ENCODE measurements at regions not wholly inside any gene's neighbourhood (a gene's known extent, or its start where the extent isn't known, plus 50 kb on each side); places are given as distances from the start of the nearest gene placed in this dataset.

GRCh38 chr16:85513180-85513579 lies 99.9 kb upstream of the GSE1 start:
- Histone ChIP-seq H3K27me3 (ENCODE audit: control insufficient read depth in 5 of 5, insufficient read depth in 4 of 5, low read length in 5 of 5) (no peaks in the 10 kb centered on the region), H3K27ac (ENCODE audit: low read depth, low read length) (peak overlapping the region; percentile 86), H3K4me1 (ENCODE audit: control insufficient read depth in 5 of 5, insufficient read depth in 5 of 5, low read length in 5 of 5) (peaks cover 8 to 37% (median 28%) of the 10 kb centered on the region in 5 donors), H3K9ac (ENCODE audit: low read length in 5 of 5) (no peak overlapping the region), H3K9me3 (ENCODE audit: control insufficient read depth in 5 of 5, low read length in 5 of 5) (no peaks in the 10 kb centered on the region), H3K4me3 (ENCODE audit: low read depth in 1 of 5, low read length in 5 of 5) (no peak overlapping the region), H3K36me3 (ENCODE audit: control insufficient read depth in 5 of 5, insufficient read depth in 5 of 5, low read length in 5 of 5) (no peaks in the 10 kb centered on the region)

GRCh38 chr16:85513649-85514048 lies 99.5 kb upstream of the GSE1 start:
- H3K27ac ChIP-seq (ENCODE audit: low read depth, low read length): peak overlapping the region; percentile 86
- peak overlapping the region in 1 of 5 donors; percentile 32 for H3K9ac ChIP-seq (ENCODE audit: low read length in 5 of 5)
- H3K9me3 ChIP-seq (ENCODE audit: control insufficient read depth in 5 of 5, low read length in 5 of 5): no peaks in the 10 kb centered on the region
- no peaks in the 10 kb centered on the region for H3K36me3 ChIP-seq (ENCODE audit: control insufficient read depth in 5 of 5, insufficient read depth in 5 of 5, low read length in 5 of 5)
- no peaks in the 10 kb centered on the region for H3K27me3 ChIP-seq (ENCODE audit: control insufficient read depth in 5 of 5, insufficient read depth in 4 of 5, low read length in 5 of 5)
- H3K4me3 ChIP-seq (ENCODE audit: low read depth in 1 of 5, low read length in 5 of 5): no peak overlapping the region
- H3K4me1 ChIP-seq (ENCODE audit: control insufficient read depth in 5 of 5, insufficient read depth in 5 of 5, low read length in 5 of 5): peaks cover 8 to 37% (median 28%) of the 10 kb centered on the region in 5 donors

- H3K4me3 ChIP-seq (ENCODE audit: low read depth in 1 of 5, low read length in 5 of 5): peak overlapping the region in 1 of 5 donors; percentile 2
These were observed 98.9 kb upstream of the GSE1 start for GRCh38 chr16:85514295-85514597.

GRCh38 chr16:85514598-85515318 lies 98.4 kb upstream of the GSE1 start:
- H3K4me1 ChIP-seq (ENCODE audit: control insufficient read depth in 5 of 5, insufficient read depth in 5 of 5, low read length in 5 of 5): peaks cover 8 to 37% (median 28%) of the 10 kb centered on the region in 5 donors

More at GRCh38 chr16:85514295-85514597, 98.9 kb upstream of the GSE1 start:
- H3K9ac ChIP-seq (ENCODE audit: low read length in 5 of 5): peak overlapping the region in 2 of 5 donors; percentile 32 to 33
- H3K27me3 ChIP-seq (ENCODE audit: control insufficient read depth in 5 of 5, insufficient read depth in 4 of 5, low read length in 5 of 5): no peaks in the 10 kb centered on the region
- peaks cover 8 to 37% (median 28%) of the 10 kb centered on the region in 5 donors for H3K4me1 ChIP-seq (ENCODE audit: control insufficient read depth in 5 of 5, insufficient read depth in 5 of 5, low read length in 5 of 5)
- no peaks in the 10 kb centered on the region for H3K9me3 ChIP-seq (ENCODE audit: control insufficient read depth in 5 of 5, low read length in 5 of 5)
- H3K36me3 ChIP-seq (ENCODE audit: control insufficient read depth in 5 of 5, insufficient read depth in 5 of 5, low read length in 5 of 5): peaks cover 0 to 2% (median 0%) of the 10 kb centered on the region in 5 donors
- peak overlapping the region; percentile 86 for H3K27ac ChIP-seq (ENCODE audit: low read depth, low read length)

GRCh38 chr16:85515319-85515745 lies 97.8 kb upstream of the GSE1 start:
- H3K27ac ChIP-seq (ENCODE audit: low read depth, low read length): peak overlapping the region; percentile 86
- H3K4me1 ChIP-seq (ENCODE audit: control insufficient read depth in 5 of 5, insufficient read depth in 5 of 5, low read length in 5 of 5): peaks cover 8 to 37% (median 28%) of the 10 kb centered on the region in 5 donors
- peak overlapping the region in 3 of 5 donors; percentile 37 to 57 (median 54) for H3K9ac ChIP-seq (ENCODE audit: low read length in 5 of 5)
- no peaks in the 10 kb centered on the region for H3K9me3 ChIP-seq (ENCODE audit: control insufficient read depth in 5 of 5, low read length in 5 of 5)
- no peaks in the 10 kb centered on the region for H3K27me3 ChIP-seq (ENCODE audit: control insufficient read depth in 5 of 5, insufficient read depth in 4 of 5, low read length in 5 of 5)
- peak overlapping the region in 1 of 5 donors; percentile 14 for H3K4me3 ChIP-seq (ENCODE audit: low read depth in 1 of 5, low read length in 5 of 5)
- H3K36me3 ChIP-seq (ENCODE audit: control insufficient read depth in 5 of 5, insufficient read depth in 5 of 5, low read length in 5 of 5): peaks cover 0 to 5% (median 4%) of the 10 kb centered on the region in 5 donors

More at GRCh38 chr16:85514598-85515318, 98.4 kb upstream of the GSE1 start:
- Histone ChIP-seq H3K27me3 (ENCODE audit: control insufficient read depth in 5 of 5, insufficient read depth in 4 of 5, low read length in 5 of 5) (no peaks in the 10 kb centered on the region), H3K36me3 (ENCODE audit: control insufficient read depth in 5 of 5, insufficient read depth in 5 of 5, low read length in 5 of 5) (peaks cover 0 to 5% (median 4%) of the 10 kb centered on the region in 5 donors), H3K27ac (ENCODE audit: low read depth, low read length) (peak overlapping the region; percentile 86), H3K9ac (ENCODE audit: low read length in 5 of 5) (peak overlapping the region in 3 of 5 donors; percentile 33 to 57 (median 54)), H3K4me3 (ENCODE audit: low read depth in 1 of 5, low read length in 5 of 5) (peak overlapping the region in 3 of 5 donors; percentile 2 to 26 (median 6)), H3K9me3 (ENCODE audit: control insufficient read depth in 5 of 5, low read length in 5 of 5) (no peaks in the 10 kb centered on the region)

GRCh38 chr16:85515830-85516397 lies 97.2 kb upstream of the GSE1 start:
- Histone ChIP-seq H3K4me3 (ENCODE audit: low read depth in 1 of 5, low read length in 5 of 5) (peak overlapping the region in 1 of 5 donors; percentile 14), H3K4me1 (ENCODE audit: control insufficient read depth in 5 of 5, insufficient read depth in 5 of 5, low read length in 5 of 5) (peaks cover 8 to 33% (median 28%) of the 10 kb centered on the region in 5 donors), H3K9ac (ENCODE audit: low read length in 5 of 5) (peak overlapping the region in 3 of 5 donors; percentile 37 to 57 (median 54)), H3K27me3 (ENCODE audit: control insufficient read depth in 5 of 5, insufficient read depth in 4 of 5, low read length in 5 of 5) (no peaks in the 10 kb centered on the region), H3K27ac (ENCODE audit: low read depth, low read length) (peak overlapping the region; percentile 86), H3K9me3 (ENCODE audit: control insufficient read depth in 5 of 5, low read length in 5 of 5) (no peaks in the 10 kb centered on the region), H3K36me3 (ENCODE audit: control insufficient read depth in 5 of 5, insufficient read depth in 5 of 5, low read length in 5 of 5) (peaks cover 0 to 5% (median 4%) of the 10 kb centered on the region in 5 donors)

- no peak overlapping the region for H3K27ac ChIP-seq (ENCODE audit: low read depth, low read length)
- peaks cover 8 to 36% (median 28%) of the 10 kb centered on the region in 5 donors for H3K4me1 ChIP-seq (ENCODE audit: control insufficient read depth in 5 of 5, insufficient read depth in 5 of 5, low read length in 5 of 5)
- no peaks in the 10 kb centered on the region for H3K27me3 ChIP-seq (ENCODE audit: control insufficient read depth in 5 of 5, insufficient read depth in 4 of 5, low read length in 5 of 5)
These were observed 96.0 kb upstream of the GSE1 start for GRCh38 chr16:85517154-85517553.

GRCh38 chr16:85517563-85518179 lies 95.5 kb upstream of the GSE1 start:
- Histone ChIP-seq H3K9ac (ENCODE audit: low read length in 5 of 5) (no peak overlapping the region), H3K27me3 (ENCODE audit: control insufficient read depth in 5 of 5, insufficient read depth in 4 of 5, low read length in 5 of 5) (no peaks in the 10 kb centered on the region), H3K9me3 (ENCODE audit: control insufficient read depth in 5 of 5, low read length in 5 of 5) (no peaks in the 10 kb centered on the region), H3K36me3 (ENCODE audit: control insufficient read depth in 5 of 5, insufficient read depth in 5 of 5, low read length in 5 of 5) (peaks cover 0 to 5% (median 4%) of the 10 kb centered on the region in 5 donors), H3K4me3 (ENCODE audit: low read depth in 1 of 5, low read length in 5 of 5) (no peak overlapping the region), H3K27ac (ENCODE audit: low read depth, low read length) (no peak overlapping the region), H3K4me1 (ENCODE audit: control insufficient read depth in 5 of 5, insufficient read depth in 5 of 5, low read length in 5 of 5) (peaks cover 9 to 39% (median 32%) of the 10 kb centered on the region in 5 donors)

More at GRCh38 chr16:85517154-85517553, 96.0 kb upstream of the GSE1 start:
- no peak overlapping the region for H3K4me3 ChIP-seq (ENCODE audit: low read depth in 1 of 5, low read length in 5 of 5)
- no peaks in the 10 kb centered on the region for H3K9me3 ChIP-seq (ENCODE audit: control insufficient read depth in 5 of 5, low read length in 5 of 5)
- H3K36me3 ChIP-seq (ENCODE audit: control insufficient read depth in 5 of 5, insufficient read depth in 5 of 5, low read length in 5 of 5): peaks cover 0 to 5% (median 4%) of the 10 kb centered on the region in 5 donors
- H3K9ac ChIP-seq (ENCODE audit: low read length in 5 of 5): no peak overlapping the region

- Histone ChIP-seq H3K27me3 (ENCODE audit: control insufficient read depth in 5 of 5, insufficient read depth in 4 of 5, low read length in 5 of 5) (no peaks in the 10 kb centered on the region), H3K4me1 (ENCODE audit: control insufficient read depth in 5 of 5, insufficient read depth in 5 of 5, low read length in 5 of 5) (peaks cover 16 to 42% (median 38%) of the 10 kb centered on the region in 5 donors), H3K4me3 (ENCODE audit: low read depth in 1 of 5, low read length in 5 of 5) (no peak overlapping the region), H3K9me3 (ENCODE audit: control insufficient read depth in 5 of 5, low read length in 5 of 5) (no peaks in the 10 kb centered on the region), H3K36me3 (ENCODE audit: control insufficient read depth in 5 of 5, insufficient read depth in 5 of 5, low read length in 5 of 5) (peaks cover 0 to 5% (median 4%) of the 10 kb centered on the region in 5 donors), H3K9ac (ENCODE audit: low read length in 5 of 5) (no peak overlapping the region), H3K27ac (ENCODE audit: low read depth, low read length) (no peak overlapping the region)
These were observed 94.6 kb upstream of the GSE1 start for GRCh38 chr16:85518398-85519049.

All from subcutaneous abdominal adipose tissue (tissue), 5 donors.